ENCODE measurements at regions not wholly inside any gene's neighbourhood (a gene's known extent, or its start where the extent isn't known, plus 50 kb on each side); places are given as distances from the start of the nearest gene placed in this dataset.

DNA sequence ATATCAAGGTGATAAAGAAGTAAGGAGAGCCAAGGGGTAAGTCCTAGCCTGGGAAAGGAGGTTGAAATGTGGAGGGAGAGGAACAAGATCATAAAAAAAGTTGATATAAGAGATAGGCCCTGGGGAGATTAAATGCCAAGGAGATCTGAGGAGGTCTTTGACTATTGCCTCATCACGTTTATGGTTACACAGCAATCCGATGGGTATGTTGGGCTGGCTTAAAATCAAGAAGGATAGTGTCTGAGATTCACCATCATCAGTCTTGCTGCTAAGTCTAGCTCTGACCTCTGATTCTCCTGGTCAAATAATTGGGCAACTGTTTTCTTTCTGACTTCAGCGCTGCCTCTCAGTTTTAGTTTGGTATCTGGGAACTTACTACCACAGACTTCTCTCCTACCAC lies 416.3 kb downstream of the GPATCH2 start:
- no peak for TF ChIP-seq ZFP3 (CRISPR knock-in tag; IDR thresholded peaks at IDR 0.05)
- no peak for TF ChIP-seq RARB (CRISPR knock-in tag; IDR thresholded peaks at IDR 0.05)
- no peak for TF ChIP-seq ZNF8 (CRISPR knock-in tag; IDR thresholded peaks at IDR 0.05)
- TF ChIP-seq ZC3H10 (CRISPR knock-in tag; IDR thresholded peaks at IDR 0.05): no peak
- TF ChIP-seq TOX (CRISPR knock-in tag; IDR thresholded peaks at IDR 0.05; ENCODE audit: borderline replicate concordance): no peak
- no peak for TF ChIP-seq ARNTL (CRISPR knock-in tag; IDR thresholded peaks at IDR 0.05; ENCODE audit: borderline replicate concordance, low read depth)
- TF ChIP-seq CSDC2 (CRISPR knock-in tag; IDR thresholded peaks at IDR 0.05): no peak
- TF ChIP-seq ISL1 (CRISPR knock-in tag; IDR thresholded peaks at IDR 0.05): no peak
- TF ChIP-seq ZFP30 (CRISPR knock-in tag; IDR thresholded peaks at IDR 0.05): no peak

Data from SK-N-SH treated with all-trans-retinoic acid at 6 μM for 48 hours (cell line).